H9 (cell line): ENCODE measurements at regions not wholly inside any gene's neighbourhood (a gene's known extent, or its start where the extent isn't known, plus 50 kb on each side); places are given as distances from the start of the nearest gene placed in this dataset.
A peak's percentile ranks its signal among the peaks of the same experiment; 100 is the strongest.

ENCODE experiments used
- DNase-seq: peaks from one replicate; pipeline ENCODE4 v3.0.0-alpha.2; 2017
- H2AFZ ChIP-seq: one replicate; pipeline ENCODE4 v1.6.1; 2013; ENCODE audit warnings: mild to moderate bottlenecking, low read length, control low read depth, moderate library complexity
- H2AK5ac ChIP-seq: 2 replicates; pipeline ENCODE4 v1.6.1; 2013; ENCODE audit warnings: low read length, control low read depth, mixed read lengths; ENCODE audit not compliant: insufficient read length
- H2BK120ac ChIP-seq: one replicate; pipeline ENCODE4 v1.6.1; 2013; ENCODE audit warnings: low read depth, mild to moderate bottlenecking, low read length, control low read depth, inconsistent platforms; ENCODE audit not compliant: poor library complexity, severe bottlenecking
- H2BK12ac ChIP-seq: 2 replicates; pipeline ENCODE4 v1.6.1; 2013; ENCODE audit warnings: low read length, control low read depth, mixed read lengths, low read depth; ENCODE audit not compliant: insufficient read length
- H2BK15ac ChIP-seq: 2 replicates; pipeline ENCODE4 v1.6.1; 2013; ENCODE audit warnings: low read depth, low read length, control low read depth
- H2BK20ac ChIP-seq: one replicate; pipeline ENCODE4 v1.6.1; 2013; ENCODE audit warnings: low read depth, mild to moderate bottlenecking, low read length, control low read depth, inconsistent platforms; ENCODE audit not compliant: poor library complexity, severe bottlenecking
- H2BK5ac ChIP-seq: 2 replicates; pipeline ENCODE4 v1.6.1; 2013; ENCODE audit warnings: low read length, control low read depth, mixed read lengths; ENCODE audit not compliant: insufficient read length
- H3K14ac ChIP-seq: 2 replicates; pipeline ENCODE4 v1.6.1; 2013; ENCODE audit warnings: low read length, control low read depth; ENCODE audit not compliant: insufficient read depth
- H3K18ac ChIP-seq: 2 replicates; pipeline ENCODE4 v1.6.1; 2013; ENCODE audit warnings: low read depth, mild to moderate bottlenecking, mixed read lengths, low read length, control low read depth; ENCODE audit not compliant: insufficient read length
- H3K23ac ChIP-seq: 2 replicates; pipeline ENCODE4 v1.6.1; 2013; ENCODE audit warnings: low read length, control low read depth, mixed read lengths, low read depth; ENCODE audit not compliant: insufficient read length
- H3K23me2 ChIP-seq: 2 replicates; pipeline ENCODE4 v1.6.1; 2013; ENCODE audit warnings: low read depth, mild to moderate bottlenecking, mixed read lengths, low read length, control low read depth; ENCODE audit not compliant: insufficient read length, poor library complexity, severe bottlenecking
- H3K27ac ChIP-seq: 2 replicates; pipeline ENCODE4 v1.5.1; 2013; ENCODE audit warnings: low read length, control low read depth, mixed read lengths, low read depth; ENCODE audit not compliant: insufficient read length
- H3K27me3 ChIP-seq: 2 replicates; pipeline ENCODE4 v1.6.1; 2013; ENCODE audit warnings: low read length, control low read depth, inconsistent platforms; ENCODE audit not compliant: insufficient read depth
- H3K4ac ChIP-seq: 2 replicates; pipeline ENCODE4 v1.6.1; 2013; ENCODE audit warnings: low read depth, mild to moderate bottlenecking, control low read depth, inconsistent platforms, low read length, moderate library complexity
- H3K4me1 ChIP-seq: 2 replicates; pipeline ENCODE4 v1.6.1; 2013; ENCODE audit warnings: low read length, control low read depth, inconsistent platforms; ENCODE audit not compliant: insufficient read depth
- H3K4me2 ChIP-seq: 2 replicates; pipeline ENCODE4 v1.6.1; 2013; ENCODE audit warnings: low read length, control low read depth, mixed read lengths; ENCODE audit not compliant: insufficient read length, insufficient read depth
- H3K56ac ChIP-seq: 2 replicates; pipeline ENCODE4 v1.6.1; 2013; ENCODE audit warnings: low read depth, mild to moderate bottlenecking, mixed read lengths, low read length, control low read depth; ENCODE audit not compliant: insufficient read length
- H3K79me1 ChIP-seq: 2 replicates; pipeline ENCODE4 v1.6.1; 2013; ENCODE audit warnings: low read depth, mild to moderate bottlenecking, moderate library complexity, low read length, control low read depth, inconsistent platforms; ENCODE audit not compliant: insufficient read depth, poor library complexity, severe bottlenecking
- H3K79me2 ChIP-seq: 2 replicates; pipeline ENCODE4 v1.6.1; 2013; ENCODE audit warnings: low read length, control low read depth, inconsistent platforms; ENCODE audit not compliant: insufficient read depth
- H3K9ac ChIP-seq: 2 replicates; pipeline ENCODE4 v1.6.1; 2013; ENCODE audit warnings: low read length, control low read depth, mixed read lengths; ENCODE audit not compliant: insufficient read length; ENCODE audit errors: extremely low read depth
- H3K9me3 ChIP-seq: one replicate; pipeline ENCODE4 v1.6.1; 2013; ENCODE audit warnings: low read depth, low read length, inconsistent platforms; ENCODE audit not compliant: control insufficient read depth
- H3T11ph ChIP-seq: one replicate; pipeline ENCODE4 v1.6.1; 2013; ENCODE audit warnings: mild to moderate bottlenecking, low read length, control low read depth, inconsistent platforms
- H4K20me1 ChIP-seq: one replicate; pipeline ENCODE4 v1.6.1; 2013; ENCODE audit not compliant: control insufficient read depth, insufficient read length, insufficient read depth
- H4K5ac ChIP-seq: 2 replicates; pipeline ENCODE4 v1.6.1; 2013; ENCODE audit warnings: low read depth, mild to moderate bottlenecking, mixed read lengths, low read length, control low read depth; ENCODE audit not compliant: insufficient read length
- H4K8ac ChIP-seq: replicated peaks from 2 replicates; pipeline ENCODE4 v1.6.1; 2013; ENCODE audit warnings: low read length, control low read depth, mixed read lengths, low read depth; ENCODE audit not compliant: insufficient read length
- H4K91ac ChIP-seq: 2 replicates; pipeline ENCODE4 v1.6.1; 2013; ENCODE audit warnings: low read depth, mild to moderate bottlenecking, moderate library complexity, mixed read lengths, low read length, control low read depth; ENCODE audit not compliant: insufficient read length
- H3K27ac Mint-ChIP-seq, 3 experiments: 2 replicates in 2 of 3; 3 replicates in 1 of 3; pipeline ENCODE4 v1.8.0; 2020 to 2021; ENCODE audit warnings: mixed read lengths in 3 of 3, mild to moderate bottlenecking in 1 of 3, moderate library complexity in 1 of 3
- H3K27me3 Mint-ChIP-seq: 2 replicates; pipeline ENCODE4 v1.8.0; 2021; ENCODE audit warnings: low read depth, mild to moderate bottlenecking, moderate library complexity, mixed read lengths
- H3K36me3 Mint-ChIP-seq, 3 experiments: 2 replicates in 2 of 3; 3 replicates in 1 of 3; pipeline ENCODE4 v1.8.0; 2020 to 2021; ENCODE audit warnings: low read depth in 3 of 3, mixed read lengths in 3 of 3; ENCODE audit not compliant: insufficient read depth in 1 of 3
- H3K4me1 Mint-ChIP-seq, 2 experiments: 2 replicates each; pipeline ENCODE4 v1.8.0; 2020; ENCODE audit warnings: mixed read lengths in 2 of 2
- H3K4me3 Mint-ChIP-seq, 2 experiments: 2 replicates in 1 of 2; 3 replicates in 1 of 2; pipeline ENCODE4 v1.8.0; 2020 to 2021; ENCODE audit warnings: mild to moderate bottlenecking in 2 of 2, mixed read lengths in 2 of 2, moderate library complexity in 1 of 2
- H3K9me3 Mint-ChIP-seq, 2 experiments: 2 replicates in 1 of 2; 3 replicates in 1 of 2; pipeline ENCODE4 v1.8.0; 2020; ENCODE audit warnings: mild to moderate bottlenecking in 2 of 2, mixed read lengths in 2 of 2, moderate library complexity in 1 of 2
- CTCF ChIP-seq: fragments of 200-600 bp; sonication (generic); conservative IDR thresholded peaks from 3 replicates; pipeline ENCODE4 v1.8.0; 2021; ENCODE audit warnings: antibody characterized with exemption, mild to moderate bottlenecking
- WGBS: extraction: QIAGEN DNeasy Blood & Tissue Kit; methylation state at CpG from one replicate; pipeline ENCODE4 v1.1.7; 2013; ENCODE audit warnings: missing lambda C conversion rate, low lambda C conversion rate, mixed read lengths; ENCODE audit not compliant: insufficient read length; ENCODE audit errors: extremely low coverage; 5-methylcytosine and 5-hydroxymethylcytosine counted together

GRCh38 chr16:55051571-55052347 lies 121.1 kb downstream of the IRX5 start:
- no peaks in the 10 kb centered on the region for H3K79me1 ChIP-seq
- no peak overlapping the region for H4K5ac ChIP-seq
- no peak overlapping the region for H3K56ac ChIP-seq
- H3K27ac ChIP-seq = no peak overlapping the region
- H3K36me3 Mint-ChIP-seq = peaks cover 0 to 5% (median 0%) of the 10 kb centered on the region in 3 experiments; a peak in 1 of 7 replicates
- H3K23me2 ChIP-seq = peaks cover 1% of the 10 kb centered on the region
- H3K14ac ChIP-seq = no peak overlapping the region
- no peak overlapping the region for H2BK15ac ChIP-seq
- no peak overlapping the region for H3K23ac ChIP-seq
- no CpG with 5 or more reads among the region's 7 CpGs for WGBS
- no peak overlapping the region for H2BK5ac ChIP-seq
- H3K4ac ChIP-seq = no peak overlapping the region
- no peak overlapping the region for H3K27ac Mint-ChIP-seq
- H2AK5ac ChIP-seq = no peak overlapping the region
- H3K4me2 ChIP-seq = no peak overlapping the region
- no peak overlapping the region for H2BK20ac ChIP-seq
- no peaks in the 10 kb centered on the region; the same call in 1 of the 2 replicates for H3K27me3 ChIP-seq
- H2AFZ ChIP-seq = no peak overlapping the region
- H3K4me1 Mint-ChIP-seq = peaks cover 3 to 5% of the 10 kb centered on the region in 2 experiments
- H3K18ac ChIP-seq = no peak overlapping the region
- H2BK120ac ChIP-seq = no peak overlapping the region
- H3K9ac ChIP-seq = no peak overlapping the region
- H4K20me1 ChIP-seq = no peaks in the 10 kb centered on the region
- no peak overlapping the region for H3K4me3 Mint-ChIP-seq
- peaks cover 27% of the 10 kb centered on the region for H3K27me3 Mint-ChIP-seq
- H3K4me1 ChIP-seq = no peaks in the 10 kb centered on the region; the same call in 1 of the 2 replicates
- DNase-seq = peak; percentile 14
- no peak overlapping the region for H3T11ph ChIP-seq
- no peaks in the 10 kb centered on the region for H3K79me2 ChIP-seq
- no peak overlapping the region for H4K8ac ChIP-seq
- H3K9me3 Mint-ChIP-seq = peaks cover 4 to 6% of the 10 kb centered on the region in 2 experiments; a peak in 2 of 5 replicates
- H2BK12ac ChIP-seq = no peak overlapping the region
- no peaks in the 10 kb centered on the region for H3K9me3 ChIP-seq
- H4K91ac ChIP-seq = no peak overlapping the region
- TF ChIP-seq CTCF = no peak
